ENCODE measurements at regions not wholly inside any gene's neighbourhood (a gene's known extent, or its start where the extent isn't known, plus 50 kb on each side); places are given as distances from the start of the nearest gene placed in this dataset.

GRCh38 chr10:78274491-78274890 is 240.8 kb downstream of the RPS24 start:
- WGBS (ENCODE audit: insufficient coverage): 73% methylated on average over 3 of the region's 4 CpGs
- Histone ChIP-seq H3K4me3 (ENCODE audit: control insufficient read depth in 1 of 2, extremely low read depth in 1 of 2, low read length in 1 of 2) (no peak overlapping the region), H3K36me3 (ENCODE audit: control insufficient read depth in 2 of 2, extremely low read depth in 1 of 2, insufficient read depth in 1 of 2, low read length in 1 of 2) (no peaks in the 10 kb centered on the region), H3K9me3 (no peaks in the 10 kb centered on the region), H3K27ac (ENCODE audit: low read length) (no peak overlapping the region), H3K4me1 (ENCODE audit: control insufficient read depth in 1 of 2, extremely low read depth in 1 of 2, insufficient read depth in 2 of 2, low read length in 2 of 2) (no peaks in the 10 kb centered on the region), H3K27me3 (replicated peaks in 1 of 2; ENCODE audit: control insufficient read depth in 2 of 2, extremely low read depth in 1 of 2, insufficient read depth in 2 of 2, low read length in 1 of 2) (peaks cover 0 to 27% of the 10 kb centered on the region in 2 experiments)
- Mint-ChIP-seq H3K36me3 (no peaks in the 10 kb centered on the region), H3K4me3 (no peak overlapping the region), H3K4me1 (no peaks in the 10 kb centered on the region), H3K27ac (no peak overlapping the region), H3K27me3 (peaks cover 3 to 4% of the 10 kb centered on the region in 2 donors), H3K9me3 (no peaks in the 10 kb centered on the region)
- no peak for ATAC-seq (replicated peaks in 1 of 4)
- ChIA-PET CTCF (no interaction called here), POLR2A (no interaction called here)
- no peak for DNase-seq

GRCh38 chr10:78276139-78276538 is 242.5 kb downstream of the RPS24 start:
- 100% methylated on average over 1 of the region's 1 CpG for WGBS (ENCODE audit: insufficient coverage)
- Histone ChIP-seq H3K27me3 (replicated peaks in 1 of 2; ENCODE audit: control insufficient read depth in 2 of 2, extremely low read depth in 1 of 2, insufficient read depth in 2 of 2, low read length in 1 of 2) (peaks cover 0 to 29% of the 10 kb centered on the region in 2 experiments), H3K9me3 (no peaks in the 10 kb centered on the region), H3K4me3 (ENCODE audit: control insufficient read depth in 1 of 2, extremely low read depth in 1 of 2, low read length in 1 of 2) (no peak overlapping the region), H3K27ac (ENCODE audit: low read length) (no peak overlapping the region), H3K36me3 (ENCODE audit: control insufficient read depth in 2 of 2, extremely low read depth in 1 of 2, insufficient read depth in 1 of 2, low read length in 1 of 2) (no peaks in the 10 kb centered on the region), H3K4me1 (ENCODE audit: control insufficient read depth in 1 of 2, extremely low read depth in 1 of 2, insufficient read depth in 2 of 2, low read length in 2 of 2) (no peaks in the 10 kb centered on the region)
- Mint-ChIP-seq H3K4me1 (no peaks in the 10 kb centered on the region), H3K4me3 (no peak overlapping the region), H3K27ac (no peak overlapping the region), H3K9me3 (no peaks in the 10 kb centered on the region), H3K36me3 (no peaks in the 10 kb centered on the region), H3K27me3 (peaks cover 3 to 8% of the 10 kb centered on the region in 2 donors)
- POLR2A ChIA-PET: no interaction called here
- CTCF ChIA-PET: no interaction called here
- no peak for DNase-seq
- ATAC-seq (replicated peaks in 1 of 4): no peak

- Histone ChIP-seq H3K27ac (ENCODE audit: low read length) (no peak overlapping the region), H3K9me3 (no peaks in the 10 kb centered on the region), H3K36me3 (ENCODE audit: control insufficient read depth in 2 of 2, extremely low read depth in 1 of 2, insufficient read depth in 1 of 2, low read length in 1 of 2) (no peaks in the 10 kb centered on the region), H3K27me3 (replicated peaks in 1 of 2; ENCODE audit: control insufficient read depth in 2 of 2, extremely low read depth in 1 of 2, insufficient read depth in 2 of 2, low read length in 1 of 2) (peaks cover 0 to 34% of the 10 kb centered on the region in 2 experiments), H3K4me3 (ENCODE audit: control insufficient read depth in 1 of 2, extremely low read depth in 1 of 2, low read length in 1 of 2) (no peak overlapping the region), H3K4me1 (ENCODE audit: control insufficient read depth in 1 of 2, extremely low read depth in 1 of 2, insufficient read depth in 2 of 2, low read length in 2 of 2) (no peaks in the 10 kb centered on the region)
- Mint-ChIP-seq H3K9me3 (no peaks in the 10 kb centered on the region), H3K36me3 (no peaks in the 10 kb centered on the region), H3K27ac (no peak overlapping the region), H3K4me3 (no peak overlapping the region), H3K4me1 (no peaks in the 10 kb centered on the region), H3K27me3 (peaks cover 3 to 11% of the 10 kb centered on the region in 2 donors)
- ChIA-PET POLR2A (no interaction called here), CTCF (no interaction called here)
- DNase-seq: no peak
- WGBS (ENCODE audit: insufficient coverage): 85% methylated on average over 5 of the region's 11 CpGs
- no peak for ATAC-seq (replicated peaks in 1 of 4)
These were observed 243.8 kb downstream of the RPS24 start for GRCh38 chr10:78277314-78278057.

GRCh38 chr10:78278058-78278404 is 244.4 kb downstream of the RPS24 start:
- Histone ChIP-seq H3K27ac (ENCODE audit: low read length) (no peak overlapping the region), H3K9me3 (no peaks in the 10 kb centered on the region), H3K4me1 (ENCODE audit: control insufficient read depth in 1 of 2, extremely low read depth in 1 of 2, insufficient read depth in 2 of 2, low read length in 2 of 2) (no peaks in the 10 kb centered on the region), H3K36me3 (ENCODE audit: control insufficient read depth in 2 of 2, extremely low read depth in 1 of 2, insufficient read depth in 1 of 2, low read length in 1 of 2) (no peaks in the 10 kb centered on the region), H3K27me3 (replicated peaks in 1 of 2; ENCODE audit: control insufficient read depth in 2 of 2, extremely low read depth in 1 of 2, insufficient read depth in 2 of 2, low read length in 1 of 2) (peaks cover 0 to 36% of the 10 kb centered on the region in 2 experiments), H3K4me3 (ENCODE audit: control insufficient read depth in 1 of 2, extremely low read depth in 1 of 2, low read length in 1 of 2) (no peak overlapping the region)
- ChIA-PET POLR2A (no interaction called here), CTCF (no interaction called here)
- Mint-ChIP-seq H3K9me3 (no peaks in the 10 kb centered on the region), H3K36me3 (no peaks in the 10 kb centered on the region), H3K27ac (no peak overlapping the region), H3K4me1 (no peaks in the 10 kb centered on the region), H3K4me3 (no peak overlapping the region), H3K27me3 (peaks cover 3 to 13% of the 10 kb centered on the region in 2 donors)
- ATAC-seq (replicated peaks in 1 of 4): no peak
- WGBS (ENCODE audit: insufficient coverage): 89% methylated on average over 6 of the region's 6 CpGs
- no peak for DNase-seq

- WGBS (ENCODE audit: insufficient coverage): 100% methylated on average over 1 of the region's 7 CpGs
- Histone ChIP-seq H3K27ac (ENCODE audit: low read length) (no peak overlapping the region), H3K9me3 (no peaks in the 10 kb centered on the region), H3K4me1 (ENCODE audit: control insufficient read depth in 1 of 2, extremely low read depth in 1 of 2, insufficient read depth in 2 of 2, low read length in 2 of 2) (no peaks in the 10 kb centered on the region), H3K4me3 (ENCODE audit: control insufficient read depth in 1 of 2, extremely low read depth in 1 of 2, low read length in 1 of 2) (no peak overlapping the region), H3K27me3 (replicated peaks in 1 of 2; ENCODE audit: control insufficient read depth in 2 of 2, extremely low read depth in 1 of 2, insufficient read depth in 2 of 2, low read length in 1 of 2) (peaks cover 0 to 34% of the 10 kb centered on the region in 2 experiments), H3K36me3 (ENCODE audit: control insufficient read depth in 2 of 2, extremely low read depth in 1 of 2, insufficient read depth in 1 of 2, low read length in 1 of 2) (no peaks in the 10 kb centered on the region)
- no peak for DNase-seq
- Mint-ChIP-seq H3K4me3 (no peak overlapping the region), H3K36me3 (no peaks in the 10 kb centered on the region), H3K9me3 (no peaks in the 10 kb centered on the region), H3K27me3 (peaks cover 3 to 12% of the 10 kb centered on the region in 2 donors), H3K4me1 (no peaks in the 10 kb centered on the region), H3K27ac (no peak overlapping the region)
- ATAC-seq (replicated peaks in 1 of 4): no peak
- CTCF ChIA-PET: interaction anchor here in 1 of 2 donors (0.6 kb wide), 1 partner anchor 435 kb away, joined by 3 read pairs; no protein-coding TSS in a partner anchor
- POLR2A ChIA-PET: no interaction called here
These were observed 246.1 kb downstream of the RPS24 start for GRCh38 chr10:78279756-78280155.

GRCh38 chr10:78280604-78281003 is 246.9 kb downstream of the RPS24 start:
- ATAC-seq (replicated peaks in 1 of 4) (no peak), DNase-seq (no peak)
- no peaks in the 10 kb centered on the region for H3K9me3 ChIP-seq
- H3K4me3 Mint-ChIP-seq: no peak overlapping the region
- no peak overlapping the region for H3K27ac Mint-ChIP-seq
- no peak overlapping the region for H3K4me3 ChIP-seq (ENCODE audit: control insufficient read depth in 1 of 2, extremely low read depth in 1 of 2, low read length in 1 of 2)
- H3K4me1 Mint-ChIP-seq: no peaks in the 10 kb centered on the region
- no peak overlapping the region for H3K27ac ChIP-seq (ENCODE audit: low read length)
- CTCF ChIA-PET: no interaction called here
- whole genome bisulfite sequencing (ENCODE audit: insufficient coverage): 58% methylated on average over 5 of the region's 6 CpGs
- H3K36me3 ChIP-seq (ENCODE audit: control insufficient read depth in 2 of 2, extremely low read depth in 1 of 2, insufficient read depth in 1 of 2, low read length in 1 of 2): no peaks in the 10 kb centered on the region
- POLR2A ChIA-PET: no interaction called here
- peaks cover 0 to 32% of the 10 kb centered on the region in 2 experiments for H3K27me3 ChIP-seq (replicated peaks in 1 of 2; ENCODE audit: control insufficient read depth in 2 of 2, extremely low read depth in 1 of 2, insufficient read depth in 2 of 2, low read length in 1 of 2)
- no peaks in the 10 kb centered on the region for H3K4me1 ChIP-seq (ENCODE audit: control insufficient read depth in 1 of 2, extremely low read depth in 1 of 2, insufficient read depth in 2 of 2, low read length in 2 of 2)
- peaks cover 0 to 12% of the 10 kb centered on the region in 2 donors for H3K27me3 Mint-ChIP-seq
- no peaks in the 10 kb centered on the region for H3K9me3 Mint-ChIP-seq
- no peaks in the 10 kb centered on the region for H3K36me3 Mint-ChIP-seq

Measured in T-cell (primary cell).